GM18858 (cell line): ENCODE measurements at regions not wholly inside any gene's neighbourhood (a gene's known extent, or its start where the extent isn't known, plus 50 kb on each side); places are given as distances from the start of the nearest gene placed in this dataset.
"Not testable (repeated sequence)": the region's sequence is repeated elsewhere in the genome, so short reads cannot be mapped to it uniquely, and the experiment has no call there.

Experiments used
- ATAC-seq: cut with Tn5 transposase; IDR thresholded peaks from one replicate; pipeline ENCODE4 v1.9.1; 2021; ENCODE audit not compliant: unreplicated experiment

- ATAC-seq, result no peak
Observed at GRCh38 chr1:65527190-65527589, 106.7 kb downstream of the LEPR start.

- no peak for ATAC-seq
Observed at GRCh38 chr1:65527707-65528503, 107.4 kb downstream of the LEPR start.

- ATAC-seq, result no peak
Observed at GRCh38 chr1:65531972-65532570, 111.6 kb downstream of the LEPR start.

GRCh38 chr1:65535981-65536380 is 115.5 kb downstream of the LEPR start:
- ATAC-seq, result no peak

- no peak for ATAC-seq
Observed at GRCh38 chr1:65538086-65538485, 117.6 kb downstream of the LEPR start.

GRCh38 chr1:65538664-65539063 is 118.2 kb downstream of the LEPR start:
- no peak for ATAC-seq

GRCh38 chr1:65539266-65540131 is 119.0 kb downstream of the LEPR start:
- no peak for ATAC-seq

GRCh38 chr1:65541161-65541560 is 120.7 kb downstream of the LEPR start:
- no peak for ATAC-seq

GRCh38 chr1:65541865-65542264 is 121.4 kb downstream of the LEPR start:
- ATAC-seq, result no peak

GRCh38 chr1:65542592-65542991 is 122.1 kb downstream of the LEPR start:
- ATAC-seq, result not testable (repeated sequence)

GRCh38 chr1:65550306-65551010 is 130.0 kb downstream of the LEPR start:
- not testable (repeated sequence) for ATAC-seq

- not testable (repeated sequence) for ATAC-seq
Observed at GRCh38 chr1:65552484-65552883, 132.0 kb downstream of the LEPR start.

GRCh38 chr1:65554086-65554764 is 133.8 kb downstream of the LEPR start:
- not testable (repeated sequence) for ATAC-seq

GRCh38 chr1:65554829-65555228 is 134.4 kb downstream of the LEPR start:
- no peak for ATAC-seq

- no peak for ATAC-seq
Observed at GRCh38 chr1:65558215-65558614, 137.7 kb downstream of the LEPR start.

GRCh38 chr1:65564493-65564892 is 144.0 kb downstream of the LEPR start:
- ATAC-seq, result no peak

- ATAC-seq, result no peak
Observed at GRCh38 chr1:65568285-65568684, 147.8 kb downstream of the LEPR start.

GRCh38 chr1:65572701-65573421 is 152.4 kb downstream of the LEPR start:
- ATAC-seq, result no peak

- no peak for ATAC-seq
Observed at GRCh38 chr1:65577278-65577677, 156.8 kb downstream of the LEPR start.

GRCh38 chr1:65577982-65578381 is 157.5 kb downstream of the LEPR start:
- not testable (repeated sequence) for ATAC-seq
